ENCODE measurements at regions not wholly inside any gene's neighbourhood (a gene's known extent, or its start where the extent isn't known, plus 50 kb on each side); places are given as distances from the start of the nearest gene placed in this dataset.

- H3K27me3 ChIP-seq, result no peaks in the 10 kb centered on the region
- WGBS, 2 donors (ENCODE audit: low coverage in 1 of 2), result 62% methylated on average over 4 of the region's 4 CpGs; no CpG with 5 or more reads in 1 of the 2 donors
- no peak overlapping the region for H3K4me3 ChIP-seq
- no peaks in the 10 kb centered on the region for H3K4me1 ChIP-seq
- in situ Hi-C loops (cut with MboI; ENCODE audit: low pct_ligation_motif_present in 1 of 4, low pct_unique_long_range_greater_than_20kb in 1 of 4, low sequenced_read_pairs in 3 of 4) (no loop called here), intact Hi-C loops (cut with DNase I; ENCODE audit: low total_unique reads) (no loop called here)
- no peak for DNase-seq
- H3K27ac ChIP-seq, result no peak overlapping the region
- no peaks in the 10 kb centered on the region for H3K9me3 ChIP-seq
- no peak for TF ChIP-seq POLR2A (IDR thresholded peaks at IDR 0.05)
- TF ChIP-seq CTCF (IDR thresholded peaks at IDR 0.05), result no peak
- TF ChIP-seq EP300 (IDR thresholded peaks at IDR 0.05; ENCODE audit: low read depth), result no peak
- no peak for TF ChIP-seq POLR2AphosphoS5 (IDR thresholded peaks at IDR 0.05)
- H3K36me3 ChIP-seq, result no peaks in the 10 kb centered on the region
Observed at GRCh38 chr1:229938551-229938950, 128.5 kb upstream of the GALNT2 start.

- Histone ChIP-seq H3K27ac (no peak overlapping the region), H3K4me1 (no peaks in the 10 kb centered on the region), H3K9me3 (no peaks in the 10 kb centered on the region), H3K27me3 (no peaks in the 10 kb centered on the region), H3K36me3 (no peaks in the 10 kb centered on the region), H3K4me3 (no peak overlapping the region)
- DNase-seq, result no peak
- intact Hi-C loops (cut with DNase I; ENCODE audit: low total_unique reads) (no loop called here), in situ Hi-C loops (cut with MboI; ENCODE audit: low pct_ligation_motif_present in 1 of 4, low pct_unique_long_range_greater_than_20kb in 1 of 4, low sequenced_read_pairs in 3 of 4) (no loop called here)
- WGBS, 2 donors (ENCODE audit: low coverage in 1 of 2), result 53 to 69% methylated on average over 5 to 6 of the region's 6 CpGs
- TF ChIP-seq POLR2A (IDR thresholded peaks at IDR 0.05) (no peak), EP300 (IDR thresholded peaks at IDR 0.05; ENCODE audit: low read depth) (no peak), CTCF (IDR thresholded peaks at IDR 0.05) (no peak), POLR2AphosphoS5 (IDR thresholded peaks at IDR 0.05) (no peak)
Observed at GRCh38 chr1:229940684-229941083, 126.4 kb upstream of the GALNT2 start.

GRCh38 chr1:229941160-229941559 lies 125.9 kb upstream of the GALNT2 start:
- intact Hi-C loops (cut with DNase I; ENCODE audit: low total_unique reads), result no loop called here
- 76 to 83% methylated on average over 5 to 8 of the region's 8 CpGs for WGBS, 2 donors (ENCODE audit: low coverage in 1 of 2)
- H3K36me3 ChIP-seq, result no peaks in the 10 kb centered on the region
- in situ Hi-C loops (cut with MboI; ENCODE audit: low pct_ligation_motif_present in 1 of 4, low pct_unique_long_range_greater_than_20kb in 1 of 4, low sequenced_read_pairs in 3 of 4), result no loop called here
- no peaks in the 10 kb centered on the region for H3K4me1 ChIP-seq
- H3K9me3 ChIP-seq, result no peaks in the 10 kb centered on the region
- DNase-seq, result no peak
- TF ChIP-seq EP300 (IDR thresholded peaks at IDR 0.05; ENCODE audit: low read depth) (no peak), POLR2AphosphoS5 (IDR thresholded peaks at IDR 0.05) (no peak), CTCF (IDR thresholded peaks at IDR 0.05) (no peak), POLR2A (IDR thresholded peaks at IDR 0.05) (no peak)
- no peaks in the 10 kb centered on the region for H3K27me3 ChIP-seq
- H3K27ac ChIP-seq, result no peak overlapping the region
- H3K4me3 ChIP-seq, result no peak overlapping the region

GRCh38 chr1:229941831-229942230 lies 125.2 kb upstream of the GALNT2 start:
- Histone ChIP-seq H3K27ac (no peak overlapping the region), H3K36me3 (no peaks in the 10 kb centered on the region), H3K4me3 (no peak overlapping the region), H3K27me3 (no peaks in the 10 kb centered on the region), H3K4me1 (no peaks in the 10 kb centered on the region), H3K9me3 (no peaks in the 10 kb centered on the region)
- TF ChIP-seq CTCF (IDR thresholded peaks at IDR 0.05) (no peak), POLR2AphosphoS5 (IDR thresholded peaks at IDR 0.05) (no peak), POLR2A (IDR thresholded peaks at IDR 0.05) (no peak), EP300 (IDR thresholded peaks at IDR 0.05; ENCODE audit: low read depth) (no peak)
- in situ Hi-C loops (cut with MboI; ENCODE audit: low pct_ligation_motif_present in 1 of 4, low pct_unique_long_range_greater_than_20kb in 1 of 4, low sequenced_read_pairs in 3 of 4), result no loop called here
- DNase-seq, result no peak
- 76 to 90% methylated on average over 3 to 10 of the region's 10 CpGs for WGBS, 2 donors (ENCODE audit: low coverage in 1 of 2)
- intact Hi-C loops (cut with DNase I; ENCODE audit: low total_unique reads), result no loop called here
